ENCODE measurements at regions not wholly inside any gene's neighbourhood (a gene's known extent, or its start where the extent isn't known, plus 50 kb on each side); places are given as distances from the start of the nearest gene placed in this dataset.

DNA sequence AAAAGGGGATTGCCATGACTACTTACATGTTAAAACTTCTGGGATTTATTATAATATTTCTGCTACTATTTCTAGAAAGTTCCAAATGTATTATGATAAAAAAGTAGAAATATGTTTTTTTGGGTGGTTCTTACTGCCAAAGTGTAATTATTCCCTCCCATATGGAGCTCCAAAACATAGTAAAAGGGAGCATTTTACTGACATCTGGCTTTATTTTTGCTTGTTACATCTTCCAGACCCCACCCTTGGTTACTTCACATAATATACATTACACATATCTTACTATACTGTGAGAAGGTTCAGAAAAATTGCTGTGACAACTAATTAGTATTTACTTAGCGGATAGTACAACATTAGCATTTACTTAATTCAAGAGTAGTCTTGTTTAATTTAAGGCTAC lies 205.1 kb upstream of the TLL1 start:
- DNase-seq (ENCODE audit: low read depth) = no peak

- peak; percentile 78 for DNase-seq (ENCODE audit: low read depth)
These were observed 204.3 kb upstream of the TLL1 start for GRCh38 chr4:165668694-165669093.

GRCh38 chr4:165677081-165677480 lies 196.0 kb upstream of the TLL1 start:
- DNase-seq (ENCODE audit: low read depth) = no peak

DNA sequence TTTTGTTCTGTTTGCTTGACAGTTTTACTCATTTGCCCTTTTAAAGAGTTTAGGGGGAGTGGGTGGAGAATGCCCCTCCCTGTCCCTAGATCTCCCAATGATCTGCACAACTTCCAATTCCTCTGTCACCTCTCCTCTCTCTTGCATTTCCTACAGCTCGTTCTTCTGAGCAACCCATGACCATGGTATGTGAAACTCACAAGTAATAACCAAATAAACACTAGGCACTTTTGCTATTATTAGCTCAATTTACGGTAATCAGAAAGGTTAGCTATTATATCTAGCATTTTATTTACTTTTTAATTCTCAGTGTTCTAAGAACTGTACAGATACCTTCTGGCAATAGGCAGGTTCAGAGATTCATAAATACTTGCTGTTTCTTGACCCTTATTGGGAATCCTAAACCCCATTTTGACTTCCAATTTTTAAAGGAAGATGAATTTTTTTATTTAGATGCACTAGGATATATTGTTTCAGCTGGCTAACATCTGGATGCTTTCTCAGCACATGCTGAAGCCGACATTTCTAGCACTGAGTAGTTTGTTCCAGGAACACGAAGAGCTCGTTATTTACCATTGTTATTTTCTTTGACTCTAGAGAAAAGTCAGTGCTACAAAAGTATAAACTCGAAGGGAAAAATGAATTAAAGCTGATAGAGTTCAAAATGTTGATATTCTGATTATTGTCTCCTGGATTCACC lies 194.7 kb upstream of the TLL1 start:
- no peak for DNase-seq (ENCODE audit: low read depth)

DNA sequence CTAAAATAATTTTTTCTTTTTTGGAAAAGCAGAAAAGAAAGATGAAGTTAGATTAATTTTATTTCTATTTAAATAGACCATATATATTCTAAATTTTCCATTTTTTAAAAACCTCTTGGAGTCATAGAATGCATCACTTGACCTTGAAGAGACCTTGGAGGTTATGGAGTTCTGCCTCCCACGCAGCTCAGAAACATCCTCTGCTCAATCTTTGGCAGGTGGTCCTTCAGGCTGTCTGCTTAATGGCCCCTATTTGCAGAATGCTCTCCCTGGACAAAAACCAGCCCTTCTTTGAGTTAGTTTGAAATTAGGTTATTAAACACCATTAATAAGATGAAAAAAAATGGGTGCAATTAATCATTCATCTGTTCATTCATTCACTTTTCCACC lies 194.1 kb upstream of the TLL1 start:
- no peak for DNase-seq (ENCODE audit: low read depth)

- DNase-seq (ENCODE audit: low read depth) = peak; percentile 80
These were observed 192.2 kb upstream of the TLL1 start for GRCh38 chr4:165680821-165681220.

GRCh38 chr4:165682611-165683010 lies 190.4 kb upstream of the TLL1 start:
- no peak for DNase-seq (ENCODE audit: low read depth)

- peak; percentile 93 for DNase-seq (ENCODE audit: low read depth)
These were observed 188.7 kb upstream of the TLL1 start for GRCh38 chr4:165684177-165684805.

DNA sequence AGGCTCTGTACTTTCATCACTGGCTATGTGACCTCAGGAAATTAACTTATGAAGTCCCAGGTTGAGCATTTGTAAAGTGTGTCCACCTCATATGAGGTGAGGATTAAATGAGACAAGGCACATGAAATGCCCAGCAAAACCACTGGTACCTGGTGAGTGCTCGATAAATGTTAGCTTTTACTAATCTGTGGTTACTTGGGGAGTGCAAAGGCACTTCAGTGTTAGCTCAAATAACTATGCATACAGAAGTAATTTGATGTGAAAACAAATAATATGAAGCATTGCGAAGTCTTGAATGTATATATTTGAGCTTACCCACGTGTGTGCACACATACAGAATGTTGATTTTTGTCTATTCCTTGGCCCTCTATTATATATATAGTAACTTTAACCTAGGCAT lies 186.3 kb upstream of the TLL1 start:
- DNase-seq (ENCODE audit: low read depth) = no peak

DNA sequence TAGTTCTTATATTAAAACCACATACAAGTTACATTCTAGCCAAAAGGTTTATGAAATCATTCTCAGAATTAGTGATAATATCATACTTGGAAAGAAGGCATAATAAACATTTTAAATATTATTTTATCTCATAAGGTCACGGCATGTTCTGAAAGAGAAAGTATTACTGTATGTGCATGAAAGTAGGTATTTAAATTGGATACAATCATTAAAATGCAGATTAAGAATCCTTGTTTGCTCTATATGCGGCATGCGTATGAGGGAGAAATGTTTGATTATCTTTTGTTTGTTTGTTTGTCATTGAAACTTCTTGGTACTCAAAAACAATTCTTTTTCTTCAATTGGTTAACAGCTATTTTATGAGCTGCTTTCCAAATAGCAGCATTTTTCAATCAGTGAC lies 183.9 kb upstream of the TLL1 start:
- no peak for DNase-seq (ENCODE audit: low read depth)

- DNase-seq (ENCODE audit: low read depth) = peak; percentile 81
These were observed 181.0 kb upstream of the TLL1 start for GRCh38 chr4:165692082-165692481.

- DNase-seq (ENCODE audit: low read depth) = no peak
These were observed 174.8 kb upstream of the TLL1 start for GRCh38 chr4:165698272-165698671.

- no peak for DNase-seq (ENCODE audit: low read depth)
These were observed 174.0 kb upstream of the TLL1 start for GRCh38 chr4:165699055-165699454.

- DNase-seq (ENCODE audit: low read depth) = peak; percentile 33
These were observed 172.2 kb upstream of the TLL1 start for GRCh38 chr4:165700855-165701254.

GRCh38 chr4:165707128-165707527 lies 165.9 kb upstream of the TLL1 start:
- DNase-seq (ENCODE audit: low read depth) = no peak

- no peak for DNase-seq (ENCODE audit: low read depth)
These were observed 163.5 kb upstream of the TLL1 start for GRCh38 chr4:165709516-165709915.

GRCh38 chr4:165709973-165710526 lies 163.0 kb upstream of the TLL1 start:
- no peak for DNase-seq (ENCODE audit: low read depth)

DNA sequence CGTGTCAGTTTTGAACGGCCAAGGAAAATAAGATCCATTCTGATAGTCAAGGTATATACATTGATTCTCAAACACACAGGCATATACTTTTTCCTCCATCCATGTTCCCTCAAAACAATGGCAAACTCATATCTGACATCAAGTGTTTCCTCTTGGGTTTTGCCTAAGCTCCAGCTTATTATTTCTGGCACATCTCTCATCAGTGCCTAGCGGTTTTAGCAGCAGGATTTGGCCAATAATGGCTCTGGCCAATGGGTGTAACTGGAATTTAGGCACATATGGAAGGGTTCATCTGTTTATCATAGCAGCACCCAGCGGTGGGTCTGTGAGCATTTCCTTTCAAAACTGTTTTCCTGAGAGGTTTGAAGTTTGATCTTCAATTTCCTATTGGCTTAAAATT lies 161.6 kb upstream of the TLL1 start:
- DNase-seq (ENCODE audit: low read depth) = no peak

DNA sequence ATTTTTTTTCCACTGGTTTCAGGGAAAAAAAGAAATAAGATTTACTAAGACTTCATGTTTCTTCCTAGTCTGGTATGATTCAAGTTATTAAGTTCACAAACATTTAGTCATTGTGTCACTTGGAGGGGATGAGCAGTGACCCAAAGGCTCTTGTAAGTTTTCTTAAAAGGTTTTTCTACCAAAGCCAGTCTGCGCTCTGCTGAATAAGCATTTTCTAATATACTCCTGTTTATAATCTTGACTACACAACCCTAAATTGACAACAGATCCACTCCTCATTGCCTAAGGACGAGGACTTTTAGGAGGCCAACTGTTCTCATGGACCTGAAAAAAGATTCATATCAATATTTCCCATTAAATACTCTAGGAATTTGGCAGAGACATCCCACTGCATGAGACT lies 161.1 kb upstream of the TLL1 start:
- DNase-seq (ENCODE audit: low read depth) = no peak

GRCh38 chr4:165714650-165715049 lies 158.4 kb upstream of the TLL1 start:
- no peak for DNase-seq (ENCODE audit: low read depth)

- peak; percentile 27 for DNase-seq (ENCODE audit: low read depth)
These were observed 157.8 kb upstream of the TLL1 start for GRCh38 chr4:165715211-165715610.

DNA sequence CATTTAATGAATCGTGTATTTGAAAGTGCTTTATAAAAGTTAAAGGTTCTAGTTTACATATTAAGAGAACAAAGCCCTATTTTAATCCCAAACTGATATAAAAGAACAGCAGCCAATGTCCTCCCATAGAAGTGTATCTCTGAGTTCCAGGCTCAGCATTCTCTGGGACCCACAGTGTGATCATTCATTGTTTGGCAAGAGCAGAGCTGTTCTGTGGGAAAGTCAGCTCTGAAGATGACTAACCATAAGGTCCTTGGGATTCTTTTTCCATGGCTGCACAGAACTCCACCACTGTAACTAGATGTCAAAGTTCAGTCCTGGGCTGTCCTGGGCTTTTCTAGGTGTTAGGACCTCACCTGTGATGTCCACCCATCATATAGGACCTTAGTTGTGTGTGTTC lies 157.0 kb upstream of the TLL1 start:
- peak; percentile 51 for DNase-seq (ENCODE audit: low read depth)

DNA sequence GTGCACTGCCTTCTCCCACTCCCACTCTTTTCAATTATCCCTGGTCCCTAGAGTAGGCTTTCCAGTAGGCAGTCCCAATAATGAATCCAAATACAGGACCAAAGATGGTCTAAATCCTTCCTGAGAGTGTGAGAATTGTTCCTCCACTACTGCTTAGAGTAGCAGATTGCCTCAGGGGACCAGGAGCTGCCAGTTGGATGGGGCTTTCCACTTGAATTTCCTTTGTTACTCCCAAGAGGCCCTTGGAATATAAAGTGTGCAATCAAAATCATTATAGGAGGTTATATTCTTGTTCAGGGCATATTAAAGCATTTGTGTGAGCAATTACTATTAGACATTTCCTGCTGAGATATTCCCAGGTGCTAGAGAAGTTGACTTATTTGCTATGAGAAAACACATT lies 156.6 kb upstream of the TLL1 start:
- peak; percentile 32 for DNase-seq (ENCODE audit: low read depth)

DNA sequence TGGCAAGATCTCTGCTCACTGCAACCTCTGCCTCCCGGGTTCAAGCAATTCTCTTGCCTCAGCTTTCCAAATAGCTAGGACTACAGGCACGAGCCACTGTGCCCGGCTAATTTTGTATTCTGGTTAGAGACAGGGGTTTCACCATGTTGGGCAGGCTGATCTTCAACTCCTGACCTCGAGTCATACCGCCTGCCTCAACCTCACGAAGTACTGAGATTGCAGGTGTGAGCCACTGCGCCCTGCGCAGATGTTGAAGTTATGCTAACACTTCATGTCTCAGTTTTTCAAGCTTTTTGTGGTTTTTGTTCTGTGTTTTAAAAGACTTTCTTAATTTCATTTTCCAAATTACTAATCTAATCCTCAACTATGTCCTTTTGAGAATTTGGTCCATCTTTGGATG lies 154.4 kb upstream of the TLL1 start:
- no peak for DNase-seq (ENCODE audit: low read depth)
